ENCODE measurements at regions not wholly inside any gene's neighbourhood (a gene's known extent, or its start where the extent isn't known, plus 50 kb on each side); places are given as distances from the start of the nearest gene placed in this dataset.

DNA sequence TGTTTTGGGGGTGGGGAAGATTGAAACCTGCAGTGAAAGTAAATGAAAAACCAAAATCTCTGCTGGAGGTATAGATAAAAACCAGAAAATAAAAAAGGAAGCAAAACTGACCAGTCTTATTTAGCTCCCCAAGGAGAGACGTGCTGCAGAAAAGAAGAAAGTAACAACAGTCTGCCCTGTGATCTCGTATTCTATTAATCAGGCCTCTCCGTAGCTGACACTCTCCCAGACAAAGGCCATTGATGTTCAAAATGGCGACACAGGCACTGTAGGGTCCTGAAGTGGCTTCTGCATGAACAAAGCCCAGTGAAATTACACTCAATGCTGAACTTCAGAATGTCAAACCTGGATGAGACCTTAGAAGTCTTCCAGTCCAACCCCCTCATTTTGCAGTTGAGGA is 106.6 kb downstream of the NXPE2 start:
- POLR2A ChIA-PET (ENCODE audit: low non-redundant PET) = no interaction called here
- no peak for DNase-seq (ENCODE audit: low spot score)
- CTCF ChIA-PET = interaction anchor here (0.5 kb wide), 1 partner anchor 412 kb away, joined by 3 read pairs; no protein-coding TSS in a partner anchor
- TF ChIP-seq CTCF (conservative IDR thresholded peaks at IDR 0.05; ENCODE audit: low read depth) = no peak
- H3K27ac ChIP-seq = no peak overlapping the region

GRCh38 chr11:114785820-114786219 is 107.5 kb downstream of the NXPE2 start:
- ChIA-PET CTCF (no interaction called here), POLR2A (ENCODE audit: low non-redundant PET) (no interaction called here)
- no peak overlapping the region for H3K27ac ChIP-seq
- no peak for DNase-seq (ENCODE audit: low spot score)
- TF ChIP-seq CTCF (conservative IDR thresholded peaks at IDR 0.05; ENCODE audit: low read depth) = no peak

- H3K27ac ChIP-seq = no peak overlapping the region
- CTCF ChIA-PET = no interaction called here
- TF ChIP-seq CTCF (conservative IDR thresholded peaks at IDR 0.05; ENCODE audit: low read depth) = no peak
- no peak for DNase-seq (ENCODE audit: low spot score)
- POLR2A ChIA-PET (ENCODE audit: low non-redundant PET) = no interaction called here
Measured at GRCh38 chr11:114787126-114787525, 108.8 kb downstream of the NXPE2 start.

GRCh38 chr11:114790910-114791309 is 112.6 kb downstream of the NXPE2 start:
- no peak for DNase-seq (ENCODE audit: low spot score)
- H3K27ac ChIP-seq = no peak overlapping the region
- POLR2A ChIA-PET (ENCODE audit: low non-redundant PET) = no interaction called here
- no peak for TF ChIP-seq CTCF (conservative IDR thresholded peaks at IDR 0.05; ENCODE audit: low read depth)
- CTCF ChIA-PET = no interaction called here

DNA sequence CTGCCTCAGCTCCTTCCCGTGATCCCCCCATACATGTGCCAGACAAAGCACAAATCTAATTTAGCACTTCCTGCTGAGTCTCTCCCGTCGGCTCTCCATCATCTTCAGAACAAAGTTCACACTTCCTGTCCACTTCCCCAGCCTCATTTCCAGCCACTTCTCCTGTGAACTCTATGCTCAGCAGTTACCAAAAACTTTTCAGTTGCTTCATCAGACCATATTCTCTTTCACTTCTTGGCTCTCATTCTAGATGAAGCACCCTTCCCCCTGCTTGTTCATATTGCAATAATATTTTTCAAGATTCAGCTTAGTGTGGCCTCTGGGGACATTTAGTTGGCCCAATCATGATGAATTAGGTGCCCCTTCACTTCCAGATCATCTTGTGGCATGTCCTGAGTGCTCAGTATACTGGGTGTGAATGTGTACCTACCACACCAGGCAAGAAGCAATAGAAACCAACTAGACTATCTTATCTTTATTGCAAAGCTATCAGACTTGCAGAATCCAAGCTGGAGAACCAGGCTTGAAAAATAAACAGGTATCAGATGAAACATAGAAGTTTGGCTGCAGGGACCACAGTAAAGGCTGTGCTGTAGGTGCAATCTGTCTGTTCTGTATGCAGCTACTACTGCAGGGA is 115.8 kb downstream of the NXPE2 start:
- ChIA-PET POLR2A (ENCODE audit: low non-redundant PET) (no interaction called here), CTCF (interaction anchor here (0.7 kb wide), 1 partner anchor 124 kb away, joined by 3 read pairs; no protein-coding TSS in a partner anchor)
- H3K27ac ChIP-seq = no peak overlapping the region
- TF ChIP-seq CTCF (conservative IDR thresholded peaks at IDR 0.05; ENCODE audit: low read depth) = no peak
- DNase-seq (ENCODE audit: low spot score) = no peak

- ChIA-PET CTCF (no interaction called here), POLR2A (ENCODE audit: low non-redundant PET) (no interaction called here)
- no peak for TF ChIP-seq CTCF (conservative IDR thresholded peaks at IDR 0.05; ENCODE audit: low read depth)
- H3K27ac ChIP-seq = no peak overlapping the region
- no peak for DNase-seq (ENCODE audit: low spot score)
Measured at GRCh38 chr11:114796954-114797721, 118.8 kb downstream of the NXPE2 start.
